GF-D8 (cell line): ENCODE measurements at regions not wholly inside any gene's neighbourhood (a gene's known extent, or its start where the extent isn't known, plus 50 kb on each side); places are given as distances from the start of the nearest gene placed in this dataset.
A peak's percentile ranks its signal among the peaks of the same experiment; 100 is the strongest.

Experiments
- DNase-seq: peaks from one replicate; lab custom pipeline; 2025; lab: John Stamatoyannopoulos, UW

DNA sequence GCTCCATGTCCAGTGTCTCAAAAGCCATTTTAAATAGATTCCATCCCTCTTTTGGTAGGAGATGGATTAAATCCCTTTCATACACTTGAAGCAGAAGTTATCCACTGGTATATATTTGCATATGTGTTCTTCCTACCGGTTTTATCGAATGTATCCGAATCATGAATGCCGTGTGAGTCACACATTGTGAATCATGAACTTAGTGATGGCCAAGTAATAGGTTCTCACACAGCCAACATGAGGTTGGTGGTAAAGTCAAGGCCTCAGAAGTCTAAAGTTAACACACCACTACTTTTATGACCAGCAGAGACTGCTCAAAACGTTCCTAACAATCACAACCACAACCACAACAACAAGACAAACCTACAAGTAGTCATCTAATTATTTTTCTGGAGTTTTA is 345.5 kb downstream of the THBS2 start:
- no peak for DNase-seq

DNA sequence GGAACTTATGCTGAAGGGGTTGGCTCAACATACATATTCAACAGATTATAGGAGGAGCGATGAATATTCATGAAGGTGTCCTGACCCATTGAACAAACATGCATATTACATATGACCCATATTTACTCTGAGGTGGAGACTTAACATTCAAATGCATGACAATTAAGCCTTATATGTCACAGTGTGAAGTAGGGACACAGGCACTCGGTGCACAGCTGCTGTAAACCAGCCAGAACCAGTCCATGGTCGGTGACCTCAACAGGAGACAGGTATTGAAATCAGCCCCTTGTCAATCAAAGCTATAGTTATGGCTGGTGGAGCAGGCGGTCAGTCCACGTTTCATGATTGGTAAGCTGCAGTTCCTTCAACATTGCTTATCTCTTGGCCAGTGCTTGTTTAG is 347.3 kb downstream of the THBS2 start:
- no peak for DNase-seq

DNA sequence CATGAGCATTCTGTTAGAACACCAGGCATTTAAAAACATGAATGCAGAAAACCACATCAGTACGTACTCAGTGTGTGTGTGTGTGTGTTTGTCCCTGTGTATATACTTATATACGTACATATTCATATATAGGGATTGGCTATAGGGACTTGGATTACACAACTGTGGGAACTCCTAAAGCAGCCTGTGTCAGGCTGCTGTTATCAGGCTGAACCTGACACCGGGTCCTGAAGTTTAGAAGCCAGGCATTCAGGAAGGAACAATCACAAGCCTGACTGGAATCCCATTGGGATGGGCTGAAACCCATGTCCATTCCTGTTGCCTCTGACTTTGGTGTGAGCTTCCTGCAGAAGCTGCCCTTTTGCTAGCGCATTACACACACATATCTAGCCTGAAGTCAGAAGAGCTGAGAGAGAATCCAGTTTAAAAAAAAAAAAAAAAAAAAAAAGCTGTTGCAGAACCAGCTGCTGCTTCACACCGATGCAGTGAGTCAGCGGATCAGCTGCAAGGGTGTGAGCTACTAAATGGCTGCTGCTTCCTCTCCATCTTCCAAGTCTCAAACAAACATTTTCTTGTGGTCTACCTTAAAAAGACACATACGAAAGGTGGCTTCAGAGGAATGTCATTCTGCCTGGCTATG is 348.1 kb downstream of the THBS2 start:
- DNase-seq: no peak

DNA sequence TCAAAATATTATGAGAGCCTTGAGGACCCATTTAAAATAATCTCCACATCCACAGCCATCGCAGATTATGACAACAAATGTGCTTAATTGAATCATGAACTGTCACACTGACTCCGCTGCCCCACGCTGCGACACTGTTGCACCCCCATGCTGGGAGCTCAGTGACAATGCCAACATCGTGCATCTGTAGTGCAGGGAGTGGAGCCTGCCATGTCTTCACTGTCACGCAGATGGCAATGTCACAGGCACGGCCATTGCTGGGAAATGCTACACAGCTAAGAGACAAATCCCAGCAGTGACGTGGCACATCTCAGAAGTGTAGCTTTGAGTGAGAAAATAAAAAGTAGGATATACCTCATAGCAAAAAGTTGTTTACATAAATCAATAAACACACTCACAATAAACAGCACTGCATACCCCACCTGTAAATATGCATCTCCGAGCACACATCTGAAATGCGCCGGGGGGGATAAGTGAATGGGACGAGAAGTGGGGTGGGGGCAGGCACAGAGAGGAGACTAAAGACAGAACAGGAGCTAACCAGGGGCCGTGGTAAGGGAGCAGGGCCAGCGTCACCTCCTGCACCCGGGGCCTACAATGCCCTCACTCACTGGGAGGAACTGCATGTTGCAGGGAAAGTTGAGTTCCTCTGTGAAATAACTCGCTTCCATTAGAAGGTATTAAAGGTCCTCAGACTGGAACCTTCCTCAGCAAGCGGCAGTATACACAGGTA is 349.9 kb downstream of the THBS2 start:
- no peak for DNase-seq

DNA sequence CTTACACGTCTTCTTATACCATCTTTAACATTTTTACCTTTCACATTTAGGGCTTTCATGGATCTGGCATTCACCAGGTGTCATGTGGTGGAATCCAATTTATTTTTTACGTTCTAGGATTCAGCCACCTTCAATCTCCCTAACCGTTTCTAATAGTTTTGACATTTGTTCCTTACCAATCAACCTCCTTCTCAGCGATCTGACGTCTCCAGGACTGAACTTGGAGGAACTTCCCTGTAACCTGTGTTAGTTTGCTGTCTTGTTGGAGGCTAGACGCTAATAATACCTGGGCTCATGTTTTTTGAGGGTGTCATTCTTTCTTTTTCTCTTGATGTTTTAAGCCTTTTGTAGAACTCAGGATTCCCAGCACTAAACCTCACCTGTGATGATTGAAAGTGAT is 351.6 kb downstream of the THBS2 start:
- no peak for DNase-seq

DNA sequence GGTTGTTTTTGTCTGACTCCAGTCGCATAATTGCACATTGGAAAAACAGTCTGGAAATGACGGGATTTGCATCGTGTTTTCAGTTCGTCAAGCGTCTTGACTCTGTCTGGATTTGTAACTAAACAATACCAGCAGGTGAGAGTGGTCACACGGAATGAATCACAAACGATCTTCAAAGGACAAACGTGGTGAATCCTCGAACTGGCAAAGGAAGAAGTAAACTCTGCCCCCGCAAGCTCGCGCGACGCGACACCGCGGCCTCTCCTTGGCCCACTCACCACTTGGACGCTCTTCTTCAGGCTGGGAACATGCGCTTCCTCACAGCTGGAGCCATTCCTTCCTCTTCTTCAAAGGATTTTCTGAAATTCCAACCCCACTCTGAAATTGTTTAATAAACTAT is 352.6 kb downstream of the THBS2 start:
- no peak for DNase-seq

DNA sequence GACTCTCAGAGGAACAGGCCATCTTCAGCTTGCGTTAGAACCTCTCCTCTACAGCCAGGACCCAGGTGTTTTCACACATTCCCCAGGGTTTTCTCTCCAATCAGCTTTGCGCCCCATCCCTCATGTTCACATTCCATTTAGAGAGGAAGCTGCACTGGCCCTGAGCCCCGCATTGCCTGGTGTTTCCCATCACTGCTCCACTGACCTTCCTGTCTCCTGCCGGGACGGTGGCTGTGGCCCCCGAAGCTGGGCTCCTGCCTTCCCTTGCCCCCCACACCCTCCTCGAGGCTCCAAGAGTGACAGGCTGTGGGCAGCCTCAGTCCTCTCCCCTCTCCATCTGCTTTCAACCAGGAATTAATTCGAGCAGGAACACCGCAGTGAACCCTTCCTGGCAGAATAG is 357.3 kb downstream of the THBS2 start:
- DNase-seq: no peak

DNA sequence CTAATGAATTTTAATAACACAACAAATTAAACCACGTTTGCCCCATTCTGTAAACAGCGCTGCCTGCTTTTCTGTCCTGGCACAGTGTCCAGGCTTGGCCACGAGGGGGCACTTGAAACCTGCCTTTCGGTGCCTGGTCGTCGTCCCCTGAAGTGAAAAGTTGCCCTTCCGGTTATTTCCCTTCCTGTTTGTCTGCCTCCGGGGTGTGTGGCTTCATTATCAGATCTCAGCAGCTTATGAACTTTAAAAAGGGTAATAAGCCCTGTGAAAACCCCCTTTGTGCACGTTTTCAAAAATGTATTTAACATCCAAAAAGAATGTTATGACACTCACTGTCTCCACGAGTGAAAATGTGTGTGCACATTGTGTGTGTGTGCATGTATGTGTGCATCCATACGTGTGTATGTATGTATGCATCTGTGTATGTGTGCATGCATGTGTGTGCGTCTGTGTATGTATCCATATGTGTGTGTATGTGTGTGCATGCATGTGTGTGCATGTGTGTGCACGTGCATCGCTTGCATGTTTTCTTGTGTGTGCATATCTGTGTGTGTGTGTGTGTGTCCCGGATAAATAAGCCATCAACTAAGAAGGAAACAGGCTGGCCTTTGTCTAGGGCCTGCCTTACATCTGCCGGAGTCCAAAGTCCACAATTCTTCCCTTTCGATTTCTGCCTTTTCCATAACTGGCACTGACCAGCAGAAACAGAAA is 358.4 kb downstream of the THBS2 start:
- peak; percentile 43 for DNase-seq

DNA sequence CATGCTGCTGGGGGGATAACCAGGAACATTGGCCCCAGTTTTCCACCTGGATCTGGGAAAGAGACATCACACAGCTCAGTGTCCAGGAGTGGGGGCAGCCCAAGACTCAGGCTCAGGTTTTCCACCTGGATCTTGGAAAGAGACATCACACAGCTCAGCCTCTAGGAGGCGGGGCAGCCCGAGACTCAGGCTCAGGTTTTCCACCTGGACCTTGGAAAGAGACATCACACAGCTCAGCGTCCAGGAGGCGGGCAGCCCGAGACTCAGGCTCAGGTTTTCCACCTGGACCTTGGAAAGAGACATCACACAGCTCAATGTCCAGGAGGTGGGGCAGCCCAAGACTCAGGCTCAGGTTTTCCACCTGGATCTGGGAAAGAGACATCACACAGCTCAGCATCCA is 361.6 kb downstream of the THBS2 start:
- no peak for DNase-seq

DNA sequence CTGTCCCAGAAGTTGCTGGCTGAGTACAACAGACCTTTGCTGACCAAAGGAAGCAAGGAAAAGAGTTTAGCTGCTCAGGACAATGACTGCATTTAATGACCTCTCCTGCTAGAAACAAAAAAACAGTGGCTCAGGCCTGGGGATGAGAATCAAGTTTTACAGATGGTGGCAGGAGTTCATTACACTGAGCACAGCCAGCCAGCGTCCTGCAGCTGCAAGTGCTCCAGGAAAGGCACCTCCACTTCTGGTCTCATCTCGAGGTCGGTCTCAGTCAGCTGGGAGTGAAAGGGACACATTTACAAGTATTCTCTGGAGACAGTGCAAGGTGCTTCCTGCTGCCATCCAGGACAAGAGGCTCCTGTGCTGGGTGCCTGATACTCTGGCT is 362.7 kb downstream of the THBS2 start:
- DNase-seq: no peak

DNA sequence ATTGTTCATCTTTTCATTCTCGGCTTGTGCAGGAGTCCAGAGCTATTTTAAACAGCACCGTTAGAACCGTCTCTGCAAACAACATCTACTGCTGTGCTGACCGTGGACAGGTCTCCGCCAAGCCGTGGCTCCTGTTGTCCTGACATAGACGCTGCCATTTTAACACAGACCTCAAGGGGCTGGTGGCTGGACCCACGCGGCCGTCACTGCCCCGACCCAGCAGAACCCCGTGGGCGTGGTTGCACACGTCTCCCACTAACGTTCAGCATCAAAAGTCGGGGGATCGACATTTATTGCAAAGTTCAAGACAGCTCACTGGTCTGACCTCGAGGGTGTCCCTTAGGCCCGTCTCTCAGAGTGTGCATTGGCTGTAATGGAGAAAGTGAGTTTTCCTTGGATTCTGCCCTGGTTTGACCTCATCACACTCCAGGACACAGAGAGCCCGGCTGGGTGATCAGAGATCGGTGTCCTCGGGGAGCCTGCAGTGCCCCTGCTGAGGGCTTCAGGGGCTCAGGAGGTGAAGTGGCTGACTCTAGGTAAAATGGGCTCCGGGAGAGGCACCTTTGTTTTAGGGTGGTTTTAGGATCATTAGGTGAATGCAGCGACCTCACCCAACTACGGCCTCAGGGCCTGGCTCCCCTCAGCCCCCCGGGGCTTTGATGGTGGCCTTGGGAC is 363.2 kb downstream of the THBS2 start:
- DNase-seq: no peak

DNA sequence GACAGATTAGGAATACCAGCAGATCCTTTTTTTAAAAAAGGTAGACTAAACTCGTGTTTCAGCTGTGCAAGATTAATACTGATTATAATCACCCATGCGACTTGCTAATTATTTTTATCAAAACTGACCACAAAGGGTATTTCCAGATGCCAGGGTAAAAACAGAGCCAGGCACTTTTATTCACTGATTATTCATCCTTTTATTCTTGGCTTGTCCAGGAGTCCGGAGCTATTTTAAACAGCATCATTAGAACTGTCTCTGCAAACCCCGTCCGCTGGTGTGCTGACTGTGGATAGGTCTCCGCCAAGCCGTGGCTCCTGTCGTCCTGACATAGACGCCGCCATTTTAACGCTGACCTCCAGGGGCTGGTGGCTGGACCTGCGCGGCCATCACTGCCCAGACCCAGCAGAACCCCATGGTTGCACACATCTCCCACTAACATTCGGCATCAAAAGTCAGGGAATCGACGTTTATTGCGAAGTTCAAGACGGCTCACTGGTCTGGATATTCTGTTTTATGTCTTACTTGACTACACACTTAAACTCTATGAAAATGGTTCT is 364.8 kb downstream of the THBS2 start:
- DNase-seq: no peak

DNA sequence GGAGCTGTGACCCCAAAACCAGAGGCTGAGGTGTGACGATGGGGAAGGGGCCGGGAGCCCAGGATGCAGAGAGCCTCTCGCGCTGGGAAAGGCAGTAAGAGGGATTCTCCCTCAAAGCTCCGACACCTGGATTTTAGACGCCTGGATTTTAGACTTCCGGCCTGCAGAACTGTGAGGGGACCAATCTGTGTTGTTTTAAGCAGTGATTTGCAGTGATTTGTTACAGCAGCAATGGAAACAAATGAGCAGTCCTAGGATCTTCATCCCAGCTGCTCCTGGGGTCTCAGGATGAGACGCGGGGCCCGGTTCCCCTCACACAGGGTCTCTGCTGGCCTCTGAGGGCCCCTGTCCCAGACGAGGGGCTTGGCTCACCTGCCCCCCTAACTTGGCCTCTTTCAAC is 365.5 kb downstream of the THBS2 start:
- no peak for DNase-seq

DNA sequence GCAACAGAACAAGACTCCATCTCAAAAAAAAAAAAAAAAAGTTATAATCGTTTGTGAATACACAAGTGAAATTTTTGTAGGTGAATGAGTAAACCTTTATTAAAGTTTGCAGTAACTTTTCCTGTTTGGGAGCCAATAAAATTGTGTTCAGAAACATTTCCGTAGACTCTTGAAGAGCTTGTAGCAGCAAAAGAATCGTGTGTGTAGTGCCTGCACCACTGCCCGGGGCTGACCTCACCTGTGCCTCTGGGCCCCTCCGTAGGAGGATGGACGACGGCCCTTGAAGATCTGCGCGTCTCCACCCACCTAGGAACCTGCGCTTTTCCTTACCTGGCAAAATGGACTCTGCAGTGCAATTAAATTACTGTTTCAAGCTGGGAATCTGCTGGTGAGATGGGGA is 366.0 kb downstream of the THBS2 start:
- DNase-seq: no peak

DNA sequence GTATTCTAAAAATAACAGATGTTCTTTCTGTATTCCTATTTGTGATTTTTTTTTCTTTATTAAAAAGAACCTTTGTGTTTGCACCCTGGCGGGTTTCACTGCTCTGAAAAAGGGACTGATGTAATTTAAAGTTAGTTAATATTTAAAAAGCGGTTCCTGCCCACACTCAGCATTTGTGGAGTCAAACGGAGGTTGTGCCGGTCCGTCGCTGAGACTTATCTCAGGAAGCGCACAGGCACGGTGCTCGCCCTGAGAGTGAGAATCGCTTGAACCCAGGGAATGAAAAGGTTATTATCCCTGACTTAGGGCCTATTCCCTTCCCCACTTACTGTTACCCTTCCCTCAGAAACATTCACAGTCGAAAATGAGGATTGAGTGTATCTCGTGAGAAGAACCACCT is 366.7 kb downstream of the THBS2 start:
- no peak for DNase-seq

DNA sequence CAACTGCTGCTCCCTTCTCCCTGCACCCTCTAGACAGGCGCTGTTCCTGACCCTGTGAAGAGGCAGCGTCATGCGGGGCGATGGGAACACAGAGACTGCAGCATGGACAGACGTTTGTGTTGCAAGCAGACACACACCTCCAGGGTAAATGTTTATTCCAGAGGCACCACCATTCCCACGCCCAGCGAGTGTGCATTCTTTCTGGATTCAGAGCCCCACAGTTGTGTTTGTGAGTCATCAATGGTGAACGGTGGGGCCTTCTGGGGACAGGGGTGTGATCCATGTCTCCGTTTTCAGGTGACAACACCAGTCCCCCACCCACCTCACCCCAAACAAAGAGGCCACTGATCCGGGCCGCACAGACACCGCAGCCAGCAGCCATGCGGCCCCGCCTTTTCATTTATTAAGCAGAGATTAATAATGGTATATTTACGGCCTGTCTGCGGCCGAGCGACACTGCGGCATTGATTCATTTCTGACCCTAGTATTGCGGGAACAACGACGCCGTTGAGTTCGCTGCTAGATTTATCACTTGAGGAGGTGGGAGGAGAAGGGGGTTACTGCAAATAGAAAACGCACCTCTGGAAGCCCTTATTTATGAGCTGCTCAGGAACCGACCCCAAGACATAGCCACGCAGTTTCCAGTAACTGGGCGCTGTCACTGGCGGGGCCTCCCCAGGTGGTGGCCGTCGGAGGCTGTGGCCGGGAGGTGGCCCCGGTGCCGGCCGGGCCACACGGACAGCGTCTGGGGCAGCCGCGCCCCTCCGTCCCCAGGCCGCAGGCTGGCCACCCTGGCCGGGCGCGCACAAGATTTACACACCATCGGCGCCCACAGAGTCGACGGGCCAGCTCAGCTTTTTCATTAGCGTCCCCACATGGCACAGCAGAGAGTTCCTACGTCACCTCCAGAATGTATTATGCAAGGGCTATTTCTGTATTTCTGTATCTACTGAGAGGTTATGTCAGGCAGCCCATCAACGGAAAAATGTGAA is 367.6 kb downstream of the THBS2 start:
- no peak for DNase-seq

DNA sequence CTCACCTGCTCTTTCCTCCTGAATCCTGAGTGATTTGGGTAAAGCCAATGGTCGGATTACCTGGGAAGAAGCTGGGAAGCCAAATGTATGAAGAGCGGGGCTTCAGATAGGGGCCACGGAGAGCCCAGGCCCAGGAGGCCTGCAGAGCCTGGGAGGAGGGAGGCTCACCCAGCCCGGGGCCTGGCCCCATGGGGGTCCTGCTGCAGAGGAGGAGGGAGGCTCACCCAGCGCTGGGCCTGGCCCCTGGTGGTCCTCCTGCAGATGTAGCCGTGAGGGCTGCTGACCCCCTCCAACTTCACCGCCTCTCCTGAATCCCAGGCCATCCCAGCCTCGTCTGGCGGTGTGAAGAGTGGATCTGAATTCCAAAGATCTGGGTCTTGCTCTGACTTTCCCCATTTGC is 368.4 kb downstream of the THBS2 start:
- DNase-seq: no peak

DNA sequence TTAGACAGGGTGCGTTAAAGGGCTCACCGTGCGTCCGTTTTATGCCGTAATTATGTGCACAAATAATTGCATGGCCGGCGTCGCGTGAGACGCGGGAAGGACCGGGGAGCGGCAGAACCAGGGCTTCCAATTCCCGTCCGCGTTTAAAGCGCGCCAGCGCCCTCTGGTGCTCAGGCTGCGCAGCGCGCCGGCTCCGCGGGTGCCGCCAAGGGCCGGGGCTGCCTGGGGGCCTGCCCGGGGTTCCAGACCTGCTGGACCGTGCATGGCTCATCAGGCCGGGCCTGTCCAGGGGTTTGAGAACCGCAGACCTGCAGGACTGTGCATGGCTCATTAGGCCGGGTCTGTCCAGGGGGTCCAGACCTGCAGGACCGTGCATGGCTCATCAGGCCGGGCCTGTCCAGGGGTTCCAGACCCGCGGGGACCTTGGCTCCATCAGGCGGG is 369.0 kb downstream of the THBS2 start:
- no peak for DNase-seq

DNA sequence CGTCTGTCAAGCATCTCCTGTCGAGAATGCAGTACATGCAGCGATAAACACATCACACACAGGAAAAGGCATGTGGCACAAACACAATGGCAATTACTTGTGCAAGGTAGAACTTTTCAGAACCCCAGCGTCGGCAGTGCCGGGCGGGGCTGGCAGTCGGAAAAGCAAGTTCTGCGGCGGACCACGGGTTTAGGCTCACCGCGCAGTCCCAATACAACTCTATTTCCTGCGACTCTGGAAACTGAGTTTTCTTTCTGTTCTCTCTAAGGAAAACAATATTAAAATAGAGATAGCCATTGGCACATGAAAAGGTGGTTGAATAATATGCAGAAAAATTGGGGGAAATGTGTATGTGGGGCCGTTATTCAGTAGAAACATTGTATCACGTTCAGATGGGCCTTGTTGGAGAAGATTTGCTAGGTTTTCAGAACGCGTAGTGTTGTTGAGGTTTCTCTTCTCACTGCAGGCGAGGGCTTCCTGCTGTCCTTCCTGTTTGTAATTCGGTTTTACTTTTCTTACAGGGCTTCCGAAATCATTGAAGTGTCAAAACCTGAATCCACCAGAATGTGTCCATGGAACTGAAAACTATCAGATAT is 369.5 kb downstream of the THBS2 start:
- no peak for DNase-seq

DNA sequence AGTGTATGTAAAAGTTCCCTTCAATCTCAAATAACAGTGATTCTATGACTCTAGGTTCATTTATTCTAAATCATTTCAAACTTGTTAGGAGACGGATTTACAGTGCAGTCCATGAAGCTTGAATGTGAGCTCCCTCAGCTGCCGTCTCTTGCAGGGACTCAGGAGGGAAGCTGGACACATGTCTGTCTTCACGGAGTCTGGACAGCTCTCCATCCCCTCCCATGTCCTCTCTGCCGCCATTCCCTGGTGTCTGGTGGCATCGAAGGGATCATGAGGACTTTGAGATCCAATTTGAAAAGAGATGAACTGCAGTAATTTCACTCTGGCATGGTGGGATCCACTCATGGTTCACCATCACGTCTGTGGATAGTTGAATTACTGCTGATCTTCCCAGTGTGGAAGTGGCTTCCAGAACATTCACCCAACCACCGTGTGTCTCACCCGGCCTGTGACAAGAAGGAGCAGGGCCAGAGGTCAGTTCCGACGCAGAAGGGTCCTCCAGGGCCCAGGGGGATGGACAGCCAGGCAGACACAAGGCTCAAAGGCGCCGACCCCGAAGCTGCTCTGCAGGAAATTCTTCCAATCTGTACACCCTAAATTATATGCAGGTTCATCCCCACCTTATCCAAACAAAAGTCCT is 370.1 kb downstream of the THBS2 start:
- no peak for DNase-seq
